GM12873 (cell line): ENCODE measurements at regions not wholly inside any gene's neighbourhood (a gene's known extent, or its start where the extent isn't known, plus 50 kb on each side); places are given as distances from the start of the nearest gene placed in this dataset.

Experiments
- TF ChIP-seq, protein P1 (sequence below): IDR thresholded peaks from 2 replicates; pipeline ENCODE4 v1.5.1; 2012; ENCODE audit warnings: low read depth, mild to moderate bottlenecking, moderate library complexity, low read length, control low read depth; ENCODE audit not compliant: insufficient read depth; ENCODE audit errors: missing control alignments

GRCh38 chr10:112898540-112899390 lies 51.3 kb upstream of the TCF7L2 start:
- TF ChIP-seq, protein P1, sequence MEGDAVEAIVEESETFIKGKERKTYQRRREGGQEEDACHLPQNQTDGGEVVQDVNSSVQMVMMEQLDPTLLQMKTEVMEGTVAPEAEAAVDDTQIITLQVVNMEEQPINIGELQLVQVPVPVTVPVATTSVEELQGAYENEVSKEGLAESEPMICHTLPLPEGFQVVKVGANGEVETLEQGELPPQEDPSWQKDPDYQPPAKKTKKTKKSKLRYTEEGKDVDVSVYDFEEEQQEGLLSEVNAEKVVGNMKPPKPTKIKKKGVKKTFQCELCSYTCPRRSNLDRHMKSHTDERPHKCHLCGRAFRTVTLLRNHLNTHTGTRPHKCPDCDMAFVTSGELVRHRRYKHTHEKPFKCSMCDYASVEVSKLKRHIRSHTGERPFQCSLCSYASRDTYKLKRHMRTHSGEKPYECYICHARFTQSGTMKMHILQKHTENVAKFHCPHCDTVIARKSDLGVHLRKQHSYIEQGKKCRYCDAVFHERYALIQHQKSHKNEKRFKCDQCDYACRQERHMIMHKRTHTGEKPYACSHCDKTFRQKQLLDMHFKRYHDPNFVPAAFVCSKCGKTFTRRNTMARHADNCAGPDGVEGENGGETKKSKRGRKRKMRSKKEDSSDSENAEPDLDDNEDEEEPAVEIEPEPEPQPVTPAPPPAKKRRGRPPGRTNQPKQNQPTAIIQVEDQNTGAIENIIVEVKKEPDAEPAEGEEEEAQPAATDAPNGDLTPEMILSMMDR = no peak

- TF ChIP-seq, protein P1 = no peak
Measured at GRCh38 chr10:112899391-112900065, 50.5 kb upstream of the TCF7L2 start.
